Progenitor cell of endocrine pancreas (in vitro differentiated cells): ENCODE measurements at regions not wholly inside any gene's neighbourhood (a gene's known extent, or its start where the extent isn't known, plus 50 kb on each side); places are given as distances from the start of the nearest gene placed in this dataset.

Experiments
- DNase-seq: peaks from one replicate; pipeline ENCODE4 v3.0.0; 2021; ENCODE audit warnings: low spot score; ENCODE audit not compliant: unreplicated experiment
- H3K27ac Mint-ChIP-seq: 2 replicates; pipeline ENCODE4 v1.8.0; 2021; ENCODE audit warnings: mild to moderate bottlenecking, moderate library complexity, mixed read lengths
- H3K27me3 Mint-ChIP-seq: 2 replicates; pipeline ENCODE4 v1.8.0; 2021; ENCODE audit warnings: mixed read lengths
- H3K36me3 Mint-ChIP-seq: 2 replicates; pipeline ENCODE4 v1.8.0; 2022; ENCODE audit warnings: mixed read lengths; ENCODE audit not compliant: insufficient read depth
- H3K4me1 Mint-ChIP-seq: 2 replicates; pipeline ENCODE4 v1.8.0; 2021; ENCODE audit warnings: low read depth, mixed read lengths
- H3K4me3 Mint-ChIP-seq: 2 replicates; pipeline ENCODE4 v1.8.0; 2021; ENCODE audit warnings: low read depth, mild to moderate bottlenecking, moderate library complexity, mixed read lengths
- H3K9me3 Mint-ChIP-seq: 2 replicates; pipeline ENCODE4 v1.8.0; 2021; ENCODE audit warnings: low read depth, mixed read lengths
- CTCF ChIP-seq: fragments of 200-600 bp; sonication (generic); IDR thresholded peaks from one replicate; pipeline ENCODE4 v1.5.0; 2021; ENCODE audit warnings: antibody characterized with exemption, mild to moderate bottlenecking; ENCODE audit not compliant: unreplicated experiment

GRCh38 chr1:175833502-175833901 lies 90.1 kb upstream of the TNR start:
- H3K4me3 Mint-ChIP-seq: no peak overlapping the region

GRCh38 chr1:175830500-175830899 lies 87.1 kb upstream of the TNR start:
- H3K27ac Mint-ChIP-seq: no peak overlapping the region
- H3K4me1 Mint-ChIP-seq: peaks cover 3% of the 10 kb centered on the region
- no peak for DNase-seq
- peaks cover 15% of the 10 kb centered on the region for H3K9me3 Mint-ChIP-seq
- H3K36me3 Mint-ChIP-seq: peaks cover 2% of the 10 kb centered on the region
- no peak for TF ChIP-seq CTCF
- no peaks in the 10 kb centered on the region for H3K27me3 Mint-ChIP-seq
- no peak overlapping the region for H3K4me3 Mint-ChIP-seq

More at GRCh38 chr1:175833502-175833901, 90.1 kb upstream of the TNR start:
- Mint-ChIP-seq H3K4me1 (peaks cover 14% of the 10 kb centered on the region), H3K36me3 (peaks cover 2% of the 10 kb centered on the region), H3K27ac (no peak overlapping the region), H3K9me3 (peaks cover 11% of the 10 kb centered on the region), H3K27me3 (no peaks in the 10 kb centered on the region)
- no peak for DNase-seq
- no peak for TF ChIP-seq CTCF

- TF ChIP-seq CTCF: no peak
- H3K4me1 Mint-ChIP-seq: peaks cover 2% of the 10 kb centered on the region
Measured at GRCh38 chr1:175829845-175830244, 86.5 kb upstream of the TNR start.

GRCh38 chr1:175826705-175827104 lies 83.3 kb upstream of the TNR start:
- no peak for DNase-seq
- TF ChIP-seq CTCF: no peak
- no peaks in the 10 kb centered on the region for H3K27me3 Mint-ChIP-seq
- no peak overlapping the region for H3K4me3 Mint-ChIP-seq
- H3K27ac Mint-ChIP-seq: no peak overlapping the region
- no peaks in the 10 kb centered on the region for H3K4me1 Mint-ChIP-seq
- peaks cover 10% of the 10 kb centered on the region for H3K9me3 Mint-ChIP-seq
- no peaks in the 10 kb centered on the region for H3K36me3 Mint-ChIP-seq

More at GRCh38 chr1:175829845-175830244, 86.5 kb upstream of the TNR start:
- Mint-ChIP-seq H3K27ac (no peak overlapping the region), H3K36me3 (peaks cover 2% of the 10 kb centered on the region), H3K27me3 (no peaks in the 10 kb centered on the region), H3K9me3 (peaks cover 15% of the 10 kb centered on the region), H3K4me3 (no peak overlapping the region)
- no peak for DNase-seq

GRCh38 chr1:175824079-175824478 lies 80.7 kb upstream of the TNR start:
- Mint-ChIP-seq H3K9me3 (peaks cover 16% of the 10 kb centered on the region), H3K36me3 (peaks cover 1% of the 10 kb centered on the region), H3K27ac (no peak overlapping the region), H3K27me3 (no peaks in the 10 kb centered on the region), H3K4me1 (no peaks in the 10 kb centered on the region), H3K4me3 (no peak overlapping the region)
- peak; percentile 24 for TF ChIP-seq CTCF
- no peak for DNase-seq
